Cardiac septum (tissue), 1 donor: ENCODE measurements at regions not wholly inside any gene's neighbourhood (a gene's known extent, or its start where the extent isn't known, plus 50 kb on each side); places are given as distances from the start of the nearest gene placed in this dataset.

ENCODE experiments used
- DNase-seq: peaks from one replicate; pipeline ENCODE4 v3.0.0-alpha.2; 2020; ENCODE audit warnings: low spot score
- intact Hi-C: fragments of 100-400 bp; cut with DNase I; formaldehyde crosslinking; loops from one replicate; pipeline ENCODE4 v1.14.0; 2022
- donor health status: DM: no; HTN: no; CAD: no.

DNA sequence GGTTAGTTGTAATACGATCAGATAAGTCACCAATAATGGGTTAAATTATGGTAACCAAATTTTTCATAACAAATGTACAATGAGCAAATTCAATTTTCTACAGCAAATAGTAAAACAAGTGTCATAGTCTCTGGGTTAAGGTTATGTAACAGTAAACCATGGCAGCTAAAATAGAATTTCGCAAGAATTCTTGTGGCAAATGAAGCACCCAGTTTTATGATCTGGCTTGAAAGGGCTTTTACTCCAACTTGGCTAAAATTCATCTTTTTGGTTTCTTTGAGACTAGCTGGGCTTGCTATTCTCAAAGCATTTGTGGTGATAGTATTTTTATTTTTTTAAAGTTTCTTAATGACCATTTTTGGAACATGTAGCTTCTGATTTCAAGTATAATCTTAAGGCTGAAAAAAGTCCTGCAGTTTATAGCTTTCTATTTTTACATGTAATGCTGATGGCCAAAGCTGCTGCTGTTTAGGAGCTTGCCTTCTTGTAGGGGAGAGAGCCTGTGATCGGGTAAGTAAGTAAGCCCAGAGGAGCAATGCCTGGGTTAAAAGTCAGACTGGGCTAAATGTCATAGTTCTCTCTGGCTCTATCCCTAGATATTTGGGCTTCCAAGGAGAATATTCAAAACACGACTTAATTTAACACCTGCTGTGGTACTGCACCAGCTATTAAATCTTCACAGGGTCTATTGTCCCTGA, 55.5 kb upstream of the SYPL1 start:
- intact Hi-C loops: no loop called here
- DNase-seq: no peak

- DNase-seq: no peak
- intact Hi-C loops: no loop called here
These were observed 54.7 kb upstream of the SYPL1 start for GRCh38 chr7:106166651-106167342.

DNA sequence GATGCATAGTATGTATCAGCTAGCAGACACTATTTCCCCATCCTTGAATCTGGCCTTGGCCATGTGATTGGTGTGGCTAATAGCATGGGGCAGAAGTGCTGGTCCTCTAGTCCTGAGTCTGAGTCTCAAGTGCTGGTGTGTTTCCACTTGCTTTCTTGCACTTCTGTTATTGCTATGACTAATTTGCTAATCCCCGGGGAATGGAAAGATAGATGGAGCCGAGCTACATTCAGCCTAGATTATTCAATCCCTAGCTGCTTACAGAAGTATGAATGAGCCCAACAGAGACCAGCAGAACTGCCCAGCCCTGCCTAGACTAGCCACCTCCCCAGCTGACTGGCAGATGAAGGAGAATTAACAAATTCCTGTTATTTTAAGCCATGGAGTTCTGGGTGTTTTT, 53.2 kb upstream of the SYPL1 start:
- no peak for DNase-seq
- intact Hi-C loops: no loop called here

DNA sequence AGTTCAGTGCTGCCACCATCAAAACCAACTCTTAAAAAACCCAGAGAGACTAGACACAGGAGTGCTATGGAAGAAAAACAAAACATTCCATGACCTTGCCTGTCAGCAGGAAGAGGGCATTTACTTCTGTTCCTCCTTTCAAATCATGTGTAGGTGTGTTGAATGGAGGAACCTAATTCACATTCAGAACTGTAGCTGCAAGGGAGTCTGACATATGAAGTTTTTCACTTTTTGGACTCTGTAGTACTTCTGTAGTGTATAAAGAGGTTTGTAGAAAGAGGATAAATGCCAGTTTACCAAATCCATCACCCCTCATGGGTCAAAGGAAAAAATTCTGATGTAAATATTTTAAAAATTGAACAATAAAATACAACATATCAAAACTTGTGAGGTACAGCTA, 51.1 kb upstream of the SYPL1 start:
- intact Hi-C loops: no loop called here
- no peak for DNase-seq
